ENCODE measurements at regions not wholly inside any gene's neighbourhood (a gene's known extent, or its start where the extent isn't known, plus 50 kb on each side); places are given as distances from the start of the nearest gene placed in this dataset.

DNA sequence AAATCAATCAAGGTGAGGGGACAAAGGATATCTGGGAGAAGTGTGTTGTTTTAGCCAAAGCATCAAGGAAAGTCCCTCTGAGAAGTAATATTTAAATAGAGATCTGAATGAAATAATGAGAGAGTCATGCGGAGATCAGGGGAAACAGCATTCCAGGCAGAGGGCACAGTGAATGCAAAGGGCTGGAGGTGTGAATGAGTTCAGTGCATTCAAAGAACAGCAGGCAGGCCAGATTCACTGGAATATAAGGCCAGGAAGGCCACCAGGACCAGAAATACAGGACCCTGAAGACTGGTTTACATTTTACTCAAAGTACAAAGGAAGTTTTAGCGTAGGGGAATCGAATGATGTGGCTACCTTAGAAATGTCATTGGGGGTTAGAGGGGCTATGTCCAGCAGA is 436.2 kb upstream of the TMEM132C start:
- Histone ChIP-seq H3F3A (replicated peaks; ENCODE audit: low read depth) (no peaks in the 10 kb centered on the region), H3K27me3 (ENCODE audit: insufficient read depth) (no peaks in the 10 kb centered on the region), H3K4me1 (ENCODE audit: insufficient read depth) (no peaks in the 10 kb centered on the region), H3K9me2 (ENCODE audit: insufficient read depth) (no peaks in the 10 kb centered on the region), H3K4me3 (no peak overlapping the region), H4K20me1 (replicated peaks; ENCODE audit: insufficient read depth) (no peaks in the 10 kb centered on the region), H3K79me2 (replicated peaks; ENCODE audit: insufficient read depth) (no peaks in the 10 kb centered on the region), H3K36me3 (ENCODE audit: insufficient read depth) (no peaks in the 10 kb centered on the region), H2AFZ (no peak overlapping the region), H3K27ac (ENCODE audit: low read depth) (no peak overlapping the region), H3K4me2 (no peak overlapping the region)
- DNase-seq (ENCODE audit: low spot score) (no peak), ATAC-seq (no peak)
- TF ChIP-seq ZNF331 (CRISPR knock-in tag; IDR thresholded peaks at IDR 0.05; ENCODE audit: low read depth) (no peak), EZH2 (IDR thresholded peaks at IDR 0.05; ENCODE audit: low read depth, unreplicated experiment) (no peak), JUNB (IDR thresholded peaks at IDR 0.05; ENCODE audit: unreplicated experiment) (no peak), STAT1 (IDR thresholded peaks at IDR 0.05; ENCODE audit: unreplicated experiment) (no peak), ZNF114 (CRISPR knock-in tag; IDR thresholded peaks at IDR 0.05) (no peak), EZH2phosphoT487 (IDR thresholded peaks at IDR 0.05; ENCODE audit: unreplicated experiment) (no peak), POLR2AphosphoS5 (IDR thresholded peaks at IDR 0.05; ENCODE audit: low read depth) (no peak), NANOG (IDR thresholded peaks at IDR 0.05; ENCODE audit: borderline replicate concordance) (no peak), CTCF (conservative IDR thresholded peaks at IDR 0.05; ENCODE audit: low read depth in 2 of 2) (no peak), ZNF462 (CRISPR knock-in tag; IDR thresholded peaks at IDR 0.05) (no peak), CREB1 (CRISPR knock-in tag; IDR thresholded peaks at IDR 0.05; ENCODE audit: low read depth) (no peak), ETS1 (IDR thresholded peaks at IDR 0.05) (no peak)
- TF ChIP-seq, protein P1, sequence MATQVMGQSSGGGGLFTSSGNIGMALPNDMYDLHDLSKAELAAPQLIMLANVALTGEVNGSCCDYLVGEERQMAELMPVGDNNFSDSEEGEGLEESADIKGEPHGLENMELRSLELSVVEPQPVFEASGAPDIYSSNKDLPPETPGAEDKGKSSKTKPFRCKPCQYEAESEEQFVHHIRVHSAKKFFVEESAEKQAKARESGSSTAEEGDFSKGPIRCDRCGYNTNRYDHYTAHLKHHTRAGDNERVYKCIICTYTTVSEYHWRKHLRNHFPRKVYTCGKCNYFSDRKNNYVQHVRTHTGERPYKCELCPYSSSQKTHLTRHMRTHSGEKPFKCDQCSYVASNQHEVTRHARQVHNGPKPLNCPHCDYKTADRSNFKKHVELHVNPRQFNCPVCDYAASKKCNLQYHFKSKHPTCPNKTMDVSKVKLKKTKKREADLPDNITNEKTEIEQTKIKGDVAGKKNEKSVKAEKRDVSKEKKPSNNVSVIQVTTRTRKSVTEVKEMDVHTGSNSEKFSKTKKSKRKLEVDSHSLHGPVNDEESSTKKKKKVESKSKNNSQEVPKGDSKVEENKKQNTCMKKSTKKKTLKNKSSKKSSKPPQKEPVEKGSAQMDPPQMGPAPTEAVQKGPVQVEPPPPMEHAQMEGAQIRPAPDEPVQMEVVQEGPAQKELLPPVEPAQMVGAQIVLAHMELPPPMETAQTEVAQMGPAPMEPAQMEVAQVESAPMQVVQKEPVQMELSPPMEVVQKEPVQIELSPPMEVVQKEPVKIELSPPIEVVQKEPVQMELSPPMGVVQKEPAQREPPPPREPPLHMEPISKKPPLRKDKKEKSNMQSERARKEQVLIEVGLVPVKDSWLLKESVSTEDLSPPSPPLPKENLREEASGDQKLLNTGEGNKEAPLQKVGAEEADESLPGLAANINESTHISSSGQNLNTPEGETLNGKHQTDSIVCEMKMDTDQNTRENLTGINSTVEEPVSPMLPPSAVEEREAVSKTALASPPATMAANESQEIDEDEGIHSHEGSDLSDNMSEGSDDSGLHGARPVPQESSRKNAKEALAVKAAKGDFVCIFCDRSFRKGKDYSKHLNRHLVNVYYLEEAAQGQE (IDR thresholded peaks at IDR 0.05; ENCODE audit: unreplicated experiment): no peak
- Mint-ChIP-seq H3K9me3 (peaks cover 93% of the 10 kb centered on the region), H3K27me3 (ENCODE audit: insufficient read depth, low read depth, poor library complexity) (peaks cover 2% of the 10 kb centered on the region), H3K27ac (no peak overlapping the region), H3K4me3 (no peak overlapping the region), H3K4me1 (no peaks in the 10 kb centered on the region), H3K36me3 (ENCODE audit: low read depth) (peaks cover 41% of the 10 kb centered on the region)
